ACC112 (cell line): ENCODE measurements at regions not wholly inside any gene's neighbourhood (a gene's known extent, or its start where the extent isn't known, plus 50 kb on each side); places are given as distances from the start of the nearest gene placed in this dataset.

Experiments used
- H2AFZ ChIP-seq: fragments of 200-600 bp; sonication (generic); one replicate; pipeline ENCODE4 v1.6.0; 2017; ENCODE audit warnings: antibody characterized with exemption, low read length; ENCODE audit not compliant: unreplicated experiment
- H3K27ac ChIP-seq: fragments of 200-600 bp; sonication (generic); 2 replicates; pipeline ENCODE4 v1.5.1; 2014; ENCODE audit warnings: low read depth, mild to moderate bottlenecking, antibody characterized with exemption, low read length, moderate library complexity
- H3K27me3 ChIP-seq: fragments of 200-600 bp; sonication (generic); 2 replicates; pipeline ENCODE4 v1.6.1; 2014; ENCODE audit warnings: mild to moderate bottlenecking, antibody characterized with exemption, low read length, moderate library complexity, mixed read lengths; ENCODE audit not compliant: insufficient read depth
- H3K36me3 ChIP-seq: fragments of 200-600 bp; sonication (generic); 2 replicates; pipeline ENCODE4 v1.6.1; 2016; ENCODE audit warnings: mild to moderate bottlenecking, antibody characterized with exemption, low read length, moderate library complexity, mixed read lengths; ENCODE audit not compliant: insufficient read depth
- H3K4me1 ChIP-seq: fragments of 200-600 bp; sonication (generic); one replicate; pipeline ENCODE4 v1.6.1; 2016; ENCODE audit warnings: low read length, mixed read lengths; ENCODE audit not compliant: insufficient read depth, unreplicated experiment, control insufficient read depth
- H3K4me3 ChIP-seq: fragments of 200-600 bp; sonication (generic); 2 replicates; pipeline ENCODE4 v1.5.1; 2014; ENCODE audit warnings: mild to moderate bottlenecking, low read depth, low read length
- H3K79me2 ChIP-seq: fragments of 200-600 bp; sonication (generic); one replicate; pipeline ENCODE4 v1.6.0; 2016; ENCODE audit warnings: low read length; ENCODE audit not compliant: control insufficient read depth, unreplicated experiment, insufficient read depth

DNA sequence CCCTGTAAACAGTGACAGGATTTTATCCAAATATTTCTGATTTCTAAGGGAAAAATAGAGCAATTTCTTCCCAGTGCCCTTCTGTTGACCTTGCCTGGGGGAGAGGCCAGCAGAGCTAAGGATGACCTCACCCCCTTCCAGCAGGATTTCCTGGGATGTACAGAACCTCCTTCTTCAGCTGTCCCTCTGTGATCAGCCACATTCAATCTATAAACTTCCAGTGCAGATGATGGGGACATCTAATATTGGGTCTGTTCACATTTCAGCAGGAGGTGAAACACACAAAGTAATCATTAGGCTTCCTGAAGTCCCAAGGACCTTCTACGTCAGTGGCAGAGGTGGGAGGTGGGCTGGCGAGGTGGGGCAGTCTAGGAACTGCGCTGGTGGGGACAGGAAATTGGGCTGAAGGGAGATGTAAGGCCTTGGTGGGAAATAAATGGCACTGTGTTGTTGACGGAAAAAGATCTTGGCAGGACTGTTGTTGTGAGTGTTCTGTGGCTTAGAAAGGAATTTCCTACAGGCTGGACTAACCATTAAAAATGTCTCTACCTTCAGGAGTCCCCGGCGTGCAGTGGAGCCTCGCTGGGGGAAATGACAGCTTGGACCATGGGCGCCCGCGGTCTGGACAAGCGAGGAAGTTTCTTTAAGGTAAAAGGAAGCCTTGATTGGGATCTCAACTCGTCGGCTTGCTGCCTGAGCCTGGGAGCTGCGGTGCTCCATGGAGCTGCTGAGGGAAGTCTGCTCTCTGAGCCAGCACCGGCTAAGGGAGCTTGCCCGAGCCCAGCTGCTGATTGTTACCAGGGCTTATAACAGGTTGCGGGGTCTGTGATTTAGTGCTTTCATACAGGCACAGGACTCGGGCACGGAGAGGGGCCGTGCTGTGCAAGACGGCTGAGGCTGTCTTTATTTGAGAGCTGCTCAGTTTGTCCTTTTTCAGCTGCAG lies 127.9 kb upstream of the NAA20 start:
- Histone ChIP-seq H3K36me3 (peaks cover 10% of the 10 kb centered on the region), H3K4me3 (peak overlapping the region; percentile 61), H3K27me3 (no peaks in the 10 kb centered on the region), H3K4me1 (peaks cover 37% of the 10 kb centered on the region), H2AFZ (peak overlapping the region; percentile 78), H3K27ac (peak overlapping the region; percentile 65), H3K79me2 (peaks cover 3% of the 10 kb centered on the region)

DNA sequence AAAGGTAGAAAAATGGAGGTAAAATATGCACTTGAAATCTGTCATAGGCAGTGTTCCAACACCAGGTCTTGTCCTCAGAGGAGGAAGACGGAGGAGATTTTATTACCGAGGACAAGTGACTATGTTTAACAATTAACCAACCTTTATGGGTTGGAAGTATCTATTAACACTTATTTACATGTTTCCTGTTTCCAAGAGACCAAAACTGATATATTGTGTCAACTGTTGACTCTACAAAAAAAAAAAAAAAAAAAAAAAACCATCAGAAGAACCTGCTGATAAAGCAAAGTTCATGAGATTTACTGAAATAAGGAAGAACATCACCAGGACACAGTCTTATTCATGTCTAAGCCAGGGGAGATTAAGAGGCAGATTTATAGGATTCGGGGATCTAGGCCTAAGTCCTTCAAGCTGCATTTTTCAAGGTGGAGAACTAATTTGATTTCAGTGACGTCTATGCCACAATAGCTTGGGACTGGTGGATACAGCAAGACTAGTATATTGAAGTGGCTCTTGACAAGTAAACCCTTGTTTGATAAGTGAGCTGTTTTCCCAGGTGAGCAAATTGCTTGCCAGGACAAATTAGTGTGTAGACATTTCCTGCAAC lies 126.6 kb upstream of the NAA20 start:
- H3K27ac ChIP-seq = no peak overlapping the region
- H2AFZ ChIP-seq = no peak overlapping the region
- H3K27me3 ChIP-seq = no peaks in the 10 kb centered on the region
- H3K4me3 ChIP-seq = no peak overlapping the region
- peaks cover 3% of the 10 kb centered on the region for H3K79me2 ChIP-seq
- peaks cover 10% of the 10 kb centered on the region for H3K36me3 ChIP-seq
- peaks cover 29% of the 10 kb centered on the region for H3K4me1 ChIP-seq

DNA sequence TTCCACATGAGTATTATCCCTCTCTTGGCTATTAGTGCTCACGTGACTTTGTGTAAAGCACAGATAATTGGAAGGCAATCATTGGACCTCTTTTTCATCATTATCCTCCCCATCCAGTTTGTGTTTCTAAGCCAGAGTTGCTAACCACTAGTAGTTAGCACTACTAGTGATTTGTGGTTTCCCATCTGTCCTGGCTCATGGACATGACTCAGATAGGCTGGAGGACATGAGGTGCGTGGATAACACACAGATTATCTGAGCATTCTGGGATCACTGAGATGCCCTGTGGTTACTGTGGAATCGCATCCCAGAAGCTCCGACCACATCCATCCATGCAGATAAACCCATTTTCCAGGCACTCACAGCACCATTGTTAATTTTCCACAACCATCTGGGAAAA lies 123.8 kb upstream of the NAA20 start:
- Histone ChIP-seq H3K27ac (no peak overlapping the region), H3K36me3 (peaks cover 22% of the 10 kb centered on the region), H2AFZ (no peak overlapping the region), H3K4me3 (no peak overlapping the region), H3K4me1 (peaks cover 16% of the 10 kb centered on the region), H3K27me3 (no peaks in the 10 kb centered on the region), H3K79me2 (no peaks in the 10 kb centered on the region)

DNA sequence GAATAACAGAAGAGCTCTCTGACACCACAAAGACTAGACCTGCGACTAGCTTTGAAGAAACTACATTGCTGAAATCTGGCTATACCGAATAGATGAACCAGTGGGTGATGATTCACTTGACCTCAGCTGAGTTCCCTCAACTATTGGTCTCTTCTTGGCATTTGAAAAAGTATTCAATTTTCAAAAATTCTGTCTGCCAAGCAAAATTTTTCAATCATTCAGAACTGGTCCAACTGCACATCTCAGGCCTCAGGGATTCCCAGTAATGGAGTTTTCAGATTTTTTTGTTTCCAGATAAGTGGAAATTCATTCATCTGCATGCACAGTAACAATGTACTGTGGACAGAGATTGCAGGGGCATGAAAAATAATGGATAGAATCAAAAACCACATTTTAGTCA lies 121.4 kb upstream of the NAA20 start:
- peaks cover 32% of the 10 kb centered on the region for H3K36me3 ChIP-seq
- H3K4me3 ChIP-seq = no peak overlapping the region

DNA sequence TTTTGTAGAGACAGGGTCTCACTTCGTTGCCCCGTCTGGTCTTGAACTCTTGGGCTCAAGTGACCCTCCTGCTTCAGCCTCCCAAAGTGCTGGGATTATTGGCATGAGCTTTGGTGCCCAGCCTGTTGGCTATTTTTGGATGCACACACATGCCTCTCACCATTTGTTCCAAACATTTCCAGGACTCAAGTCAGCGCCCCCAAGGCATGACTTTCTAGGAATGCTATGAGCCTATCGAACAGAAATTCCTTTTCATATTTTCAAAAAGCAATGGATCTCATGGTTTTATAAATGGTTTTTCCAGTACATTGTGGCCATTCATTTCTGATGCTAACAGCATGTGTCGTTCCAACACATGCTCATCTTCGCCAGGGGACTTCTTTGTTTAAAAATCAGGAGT lies 119.3 kb upstream of the NAA20 start:
- no peaks in the 10 kb centered on the region for H3K79me2 ChIP-seq
- no peak overlapping the region for H2AFZ ChIP-seq

More for the DNA sequence above, 121.4 kb upstream of the NAA20 start:
- no peaks in the 10 kb centered on the region for H3K27me3 ChIP-seq
- no peaks in the 10 kb centered on the region for H3K79me2 ChIP-seq
- H2AFZ ChIP-seq = no peak overlapping the region
- H3K4me1 ChIP-seq = no peaks in the 10 kb centered on the region
- H3K27ac ChIP-seq = no peak overlapping the region

DNA sequence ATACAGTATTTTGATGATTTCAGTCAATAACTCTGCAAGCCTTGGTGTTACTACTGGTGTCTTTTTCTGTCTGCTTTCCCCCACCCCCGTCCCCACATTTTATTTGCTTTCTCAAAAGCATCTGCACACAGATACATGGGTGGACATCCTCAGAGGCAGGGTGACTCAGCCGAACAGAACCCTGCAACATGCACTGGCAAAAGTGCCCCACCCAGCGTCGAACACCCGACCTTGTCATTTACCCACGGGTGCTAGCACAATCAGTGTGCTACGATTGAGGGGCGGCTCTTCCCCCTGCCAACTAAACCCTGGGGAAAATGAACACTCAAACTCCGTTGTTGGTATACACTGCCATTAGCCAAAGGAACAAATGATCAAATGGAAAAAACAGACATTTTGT lies 115.9 kb upstream of the NAA20 start:
- Histone ChIP-seq H3K4me3 (no peak overlapping the region), H3K4me1 (peaks cover 7% of the 10 kb centered on the region), H3K27ac (no peak overlapping the region), H3K36me3 (peaks cover 18% of the 10 kb centered on the region), H3K79me2 (no peaks in the 10 kb centered on the region), H2AFZ (no peak overlapping the region), H3K27me3 (no peaks in the 10 kb centered on the region)

More for the DNA sequence above, 119.3 kb upstream of the NAA20 start:
- no peaks in the 10 kb centered on the region for H3K4me1 ChIP-seq
- no peaks in the 10 kb centered on the region for H3K27me3 ChIP-seq
- H3K27ac ChIP-seq = no peak overlapping the region
- no peak overlapping the region for H3K4me3 ChIP-seq
- H3K36me3 ChIP-seq = peaks cover 28% of the 10 kb centered on the region

DNA sequence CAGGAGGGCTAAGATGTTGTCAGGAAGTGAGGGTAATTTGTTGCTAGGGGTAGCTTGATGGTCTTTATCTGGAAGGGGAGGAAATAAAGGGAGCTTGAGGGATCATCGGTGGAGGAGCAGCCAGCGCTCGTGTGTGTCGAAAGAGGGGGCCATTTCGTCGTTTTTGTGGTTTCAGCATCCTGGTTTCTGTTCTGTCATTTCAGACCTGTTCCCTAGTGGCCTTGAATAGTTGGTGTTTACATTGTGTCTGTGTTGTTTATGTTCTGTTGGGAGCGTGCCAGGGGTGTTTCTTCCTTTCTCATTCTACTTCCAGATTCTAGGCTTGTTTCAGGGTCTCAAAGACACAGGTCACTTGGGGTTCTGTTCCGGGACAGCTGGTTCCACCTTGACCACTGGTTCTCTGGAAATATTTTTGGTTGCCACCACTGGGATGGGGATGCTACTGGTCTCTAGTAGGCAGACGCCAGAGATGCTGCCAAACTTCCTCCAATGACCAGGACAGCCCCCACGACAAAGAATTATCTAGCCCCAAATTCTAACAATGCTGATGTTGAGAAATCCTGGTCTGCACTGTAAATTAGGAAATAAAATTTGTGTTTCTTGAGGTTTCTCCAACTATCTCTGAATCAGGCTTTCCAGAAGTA lies 113.9 kb upstream of the NAA20 start:
- Histone ChIP-seq H3K36me3 (peaks cover 10% of the 10 kb centered on the region), H2AFZ (peak overlapping the region; percentile 73), H3K4me3 (no peak overlapping the region), H3K27ac (0 out of 2 replicates have a peak overlapping the region, but pooled peaks have one; percentile 10), H3K79me2 (no peaks in the 10 kb centered on the region), H3K4me1 (peaks cover 7% of the 10 kb centered on the region), H3K27me3 (no peaks in the 10 kb centered on the region)

DNA sequence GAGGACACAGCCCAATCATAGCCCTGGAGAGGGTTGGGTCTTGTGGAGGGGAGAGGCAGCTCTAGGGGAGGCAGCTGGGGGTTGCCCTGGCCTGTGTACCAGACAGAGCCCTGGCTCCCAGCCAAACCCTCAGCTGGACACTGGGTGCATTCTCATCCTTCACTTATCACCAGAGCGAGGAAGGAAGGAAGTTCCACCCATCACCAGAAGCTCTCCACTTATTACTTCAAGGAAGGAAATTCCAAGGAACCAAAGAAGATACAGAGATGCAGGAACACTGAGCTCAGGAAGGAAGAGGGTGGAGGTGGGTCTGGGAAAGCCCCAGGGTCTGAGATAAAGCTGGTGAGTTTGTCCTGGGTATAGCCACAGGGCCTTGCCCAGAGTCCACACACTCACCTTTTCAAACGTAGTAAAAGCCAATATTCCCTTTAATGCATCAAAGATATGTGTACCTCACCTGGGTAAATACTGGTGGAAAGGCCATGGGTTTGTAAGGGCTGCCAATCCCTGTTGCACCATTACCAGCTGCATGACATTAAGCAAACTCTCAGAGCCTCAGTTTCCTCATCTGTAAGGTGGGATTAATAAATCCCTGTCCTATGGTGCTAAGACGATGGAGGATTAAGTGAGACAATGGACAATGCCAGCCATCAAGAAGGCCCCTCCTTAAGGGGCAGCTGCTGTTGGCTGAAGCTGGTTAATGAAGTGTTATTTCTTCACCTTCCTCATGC lies 109.7 kb upstream of the NAA20 start:
- no peak overlapping the region for H3K27ac ChIP-seq
- H3K27me3 ChIP-seq = no peaks in the 10 kb centered on the region
- H3K4me1 ChIP-seq = peaks cover 10% of the 10 kb centered on the region
- no peaks in the 10 kb centered on the region for H3K36me3 ChIP-seq
- H2AFZ ChIP-seq = no peak overlapping the region
- no peak overlapping the region for H3K4me3 ChIP-seq
- H3K79me2 ChIP-seq = no peaks in the 10 kb centered on the region

DNA sequence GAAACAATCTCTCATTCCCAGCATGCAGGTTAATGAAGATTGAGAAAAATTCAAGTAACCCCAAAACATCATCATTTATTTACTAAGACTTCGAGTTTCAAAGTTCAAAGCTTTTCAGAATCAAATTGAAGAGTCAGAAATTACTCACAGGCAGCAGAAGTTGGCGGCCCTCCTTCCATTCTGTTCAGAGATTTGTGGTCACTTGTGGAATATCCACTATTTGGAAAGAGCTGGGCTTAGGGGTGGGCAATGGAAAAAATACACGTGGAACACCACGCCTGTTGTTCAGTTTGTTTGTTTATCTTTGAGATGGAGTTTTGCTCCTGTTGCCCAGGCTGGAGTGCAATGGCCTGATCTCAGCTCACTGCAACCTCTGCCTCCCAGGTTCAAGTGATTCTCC lies 108.6 kb upstream of the NAA20 start:
- Histone ChIP-seq H3K79me2 (no peaks in the 10 kb centered on the region), H2AFZ (no peak overlapping the region), H3K27me3 (no peaks in the 10 kb centered on the region), H3K27ac (no peak overlapping the region), H3K36me3 (no peaks in the 10 kb centered on the region), H3K4me3 (no peak overlapping the region), H3K4me1 (peaks cover 6% of the 10 kb centered on the region)

DNA sequence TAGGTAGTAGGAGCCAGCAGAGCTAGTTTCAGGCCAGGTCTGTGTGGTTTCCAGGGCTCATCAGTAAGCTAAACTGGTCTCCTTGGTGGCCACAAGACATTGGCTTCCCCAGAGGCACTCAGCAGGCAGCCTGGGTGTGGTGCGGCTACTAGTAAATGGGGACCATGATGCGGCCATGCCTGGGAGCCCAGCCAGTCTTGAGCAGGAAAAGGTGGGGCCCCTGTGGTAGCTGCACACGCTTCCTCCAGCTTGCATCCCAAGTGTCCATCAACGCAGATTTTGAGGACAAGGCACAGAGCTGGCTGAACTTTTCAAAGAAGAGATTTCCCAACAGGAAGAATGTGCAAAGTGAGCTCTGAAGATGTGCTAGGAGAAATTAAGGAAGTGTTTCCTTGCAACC lies 107.4 kb upstream of the NAA20 start:
- no peaks in the 10 kb centered on the region for H3K79me2 ChIP-seq
- no peak overlapping the region for H3K4me3 ChIP-seq
- H3K27ac ChIP-seq = no peak overlapping the region
- H2AFZ ChIP-seq = no peak overlapping the region
- no peaks in the 10 kb centered on the region for H3K36me3 ChIP-seq
- no peaks in the 10 kb centered on the region for H3K27me3 ChIP-seq
- peaks cover 16% of the 10 kb centered on the region for H3K4me1 ChIP-seq
